Thyroid gland (tissue), 4 donors: ENCODE measurements at regions not wholly inside any gene's neighbourhood (a gene's known extent, or its start where the extent isn't known, plus 50 kb on each side); places are given as distances from the start of the nearest gene placed in this dataset.

Experiments used
- DNase-seq, 2 donors: peaks; one replicate each; pipeline ENCODE4 v3.0.0-alpha.2; 2019
- H3K27ac ChIP-seq, 3 donors: fragments of 200-600 bp; sonication (generic); 1 replicate in 2 of 3; 2 replicates in 1 of 3; pipeline ENCODE4 v1.5.1; 2016 to 2019; ENCODE audit warnings: mild to moderate bottlenecking in 1 of 3, moderate library complexity in 1 of 3
- H3K27me3 ChIP-seq: fragments of 200-600 bp; sonication (generic); one replicate; pipeline ENCODE4 v1.5.1; 2019
- H3K36me3 ChIP-seq, 2 donors: fragments of 200-600 bp; sonication (generic); one replicate each; pipeline ENCODE4 v1.5.1; 2016 to 2019
- H3K4me1 ChIP-seq, 2 donors: fragments of 200-600 bp; sonication (generic); one replicate each; pipeline ENCODE4 v1.5.1; 2017 to 2019
- H3K4me3 ChIP-seq, 3 donors: fragments of 200-600 bp; sonication (generic); replicated peaks in 1 of 3; 1 replicate in 2 of 3; 2 replicates in 1 of 3; pipeline ENCODE4 v1.5.1; 2016; ENCODE audit warnings: mild to moderate bottlenecking in 1 of 3
- H3K9me3 ChIP-seq: fragments of 200-600 bp; sonication (generic); one replicate; pipeline ENCODE4 v1.5.1; 2017
- POLR2A ChIP-seq, 2 donors: fragments of 450-650 bp; IDR thresholded peaks; one replicate each; pipeline ENCODE4 v1.6.1; 2017; ENCODE audit warnings: antibody characterized with exemption in 2 of 2, mild to moderate bottlenecking in 2 of 2, moderate library complexity in 1 of 2
- WGBS, 2 donors: methylation state at CpG; one replicate each; pipeline ENCODE4 v1.1.5; 2017; 5-methylcytosine and 5-hydroxymethylcytosine counted together
- intact Hi-C: fragments of 100-400 bp; cut with DNase I; formaldehyde crosslinking; loops from one replicate; pipeline ENCODE4 v1.15.1; 2023
- TF ChIP-seq, protein P1 (sequence below), 6 experiments: fragments of 200-600 bp in 3 of 6; fragments of 450-650 bp in 3 of 6; sonication (generic) in 3 of 6; IDR thresholded peaks; one replicate each; pipeline ENCODE4 v1.5.1; 2016 to 2019; ENCODE audit warnings: antibody characterized with exemption in 6 of 6, mild to moderate bottlenecking in 2 of 6, inconsistent platforms in 1 of 6, moderate library complexity in 1 of 6

GRCh38 chr4:63524764-63525163 is 884.5 kb downstream of the TECRL start:
- TF ChIP-seq, protein P1, sequence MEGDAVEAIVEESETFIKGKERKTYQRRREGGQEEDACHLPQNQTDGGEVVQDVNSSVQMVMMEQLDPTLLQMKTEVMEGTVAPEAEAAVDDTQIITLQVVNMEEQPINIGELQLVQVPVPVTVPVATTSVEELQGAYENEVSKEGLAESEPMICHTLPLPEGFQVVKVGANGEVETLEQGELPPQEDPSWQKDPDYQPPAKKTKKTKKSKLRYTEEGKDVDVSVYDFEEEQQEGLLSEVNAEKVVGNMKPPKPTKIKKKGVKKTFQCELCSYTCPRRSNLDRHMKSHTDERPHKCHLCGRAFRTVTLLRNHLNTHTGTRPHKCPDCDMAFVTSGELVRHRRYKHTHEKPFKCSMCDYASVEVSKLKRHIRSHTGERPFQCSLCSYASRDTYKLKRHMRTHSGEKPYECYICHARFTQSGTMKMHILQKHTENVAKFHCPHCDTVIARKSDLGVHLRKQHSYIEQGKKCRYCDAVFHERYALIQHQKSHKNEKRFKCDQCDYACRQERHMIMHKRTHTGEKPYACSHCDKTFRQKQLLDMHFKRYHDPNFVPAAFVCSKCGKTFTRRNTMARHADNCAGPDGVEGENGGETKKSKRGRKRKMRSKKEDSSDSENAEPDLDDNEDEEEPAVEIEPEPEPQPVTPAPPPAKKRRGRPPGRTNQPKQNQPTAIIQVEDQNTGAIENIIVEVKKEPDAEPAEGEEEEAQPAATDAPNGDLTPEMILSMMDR (IDR thresholded peaks at IDR 0.05), result no peak
- TF ChIP-seq POLR2A (IDR thresholded peaks at IDR 0.05), result no peak
- H3K27ac ChIP-seq, result no peak overlapping the region
- no peak overlapping the region for H3K4me3 ChIP-seq
- no peak for DNase-seq
- no peaks in the 10 kb centered on the region for H3K36me3 ChIP-seq
- no peaks in the 10 kb centered on the region for H3K4me1 ChIP-seq
- H3K27me3 ChIP-seq, result no peaks in the 10 kb centered on the region
- WGBS, 2 donors, result 82 to 83% methylated on average over 1 of the region's 1 CpG
- H3K9me3 ChIP-seq, result no peaks in the 10 kb centered on the region
- intact Hi-C loops, result no loop called here

- intact Hi-C loops, result no loop called here
- H3K9me3 ChIP-seq, result no peaks in the 10 kb centered on the region
- 79 to 100% methylated on average over 1 to 2 of the region's 2 CpGs for WGBS, 2 donors
- no peak for DNase-seq
- no peak overlapping the region for H3K27ac ChIP-seq
- H3K36me3 ChIP-seq, result no peaks in the 10 kb centered on the region
- H3K4me1 ChIP-seq, result no peaks in the 10 kb centered on the region
- TF ChIP-seq POLR2A (IDR thresholded peaks at IDR 0.05), result no peak
- TF ChIP-seq, protein P1 (IDR thresholded peaks at IDR 0.05), result no peak
- no peak overlapping the region for H3K4me3 ChIP-seq
- no peaks in the 10 kb centered on the region for H3K27me3 ChIP-seq
Measured at GRCh38 chr4:63505714-63506460, 903.4 kb downstream of the TECRL start.

GRCh38 chr4:63493265-63493664 is 916.0 kb downstream of the TECRL start:
- Histone ChIP-seq H3K36me3 (no peaks in the 10 kb centered on the region), H3K4me1 (no peaks in the 10 kb centered on the region), H3K27ac (no peak overlapping the region), H3K9me3 (no peaks in the 10 kb centered on the region), H3K27me3 (no peaks in the 10 kb centered on the region), H3K4me3 (no peak overlapping the region)
- TF ChIP-seq, protein P1 (IDR thresholded peaks at IDR 0.05), result no peak
- intact Hi-C loops, result no loop called here
- no peak for DNase-seq

DNA sequence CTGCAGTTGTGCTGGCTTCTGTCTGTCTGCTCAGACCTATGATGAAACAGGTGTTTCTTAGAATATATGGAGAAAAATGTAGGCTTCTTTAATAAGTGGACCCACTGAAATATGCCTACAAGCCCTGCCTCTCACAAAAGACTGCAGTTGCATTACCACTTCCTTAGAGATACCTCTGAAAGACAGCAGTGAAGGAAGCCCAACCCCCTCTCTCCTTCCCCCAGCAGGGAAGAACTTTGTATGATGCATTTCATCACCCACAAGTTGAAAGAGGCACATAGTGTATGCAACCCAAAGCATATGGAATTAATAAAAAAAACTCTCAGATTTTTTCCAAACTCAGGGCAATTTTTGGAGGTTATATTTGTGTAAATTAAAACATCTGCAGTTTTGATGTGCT is 916.7 kb downstream of the TECRL start:
- TF ChIP-seq, protein P1 (IDR thresholded peaks at IDR 0.05), result no peak
- TF ChIP-seq POLR2A (IDR thresholded peaks at IDR 0.05), result no peak
- no peak for DNase-seq
- intact Hi-C loops, result no loop called here
- Histone ChIP-seq H3K4me1 (no peaks in the 10 kb centered on the region), H3K36me3 (no peaks in the 10 kb centered on the region), H3K9me3 (no peaks in the 10 kb centered on the region), H3K27ac (no peak overlapping the region), H3K27me3 (no peaks in the 10 kb centered on the region), H3K4me3 (no peak overlapping the region)

- intact Hi-C loops, result no loop called here
- H3K9me3 ChIP-seq, result no peaks in the 10 kb centered on the region
Measured at GRCh38 chr4:63464393-63464792, 944.9 kb downstream of the TECRL start.

More at GRCh38 chr4:63464393-63464792, 944.9 kb downstream of the TECRL start:
- H3K27ac ChIP-seq, result no peak overlapping the region
- H3K4me3 ChIP-seq, result no peak overlapping the region
- DNase-seq, result no peak
- no peaks in the 10 kb centered on the region for H3K4me1 ChIP-seq
- no peak for TF ChIP-seq POLR2A (IDR thresholded peaks at IDR 0.05)
- TF ChIP-seq, protein P1 (IDR thresholded peaks at IDR 0.05), result no peak
- H3K36me3 ChIP-seq, result no peaks in the 10 kb centered on the region
- 93% methylated on average over 4 of the region's 4 CpGs for WGBS, 2 donors
- H3K27me3 ChIP-seq, result no peaks in the 10 kb centered on the region
